HFF-Myc (cell line): ENCODE measurements at regions not wholly inside any gene's neighbourhood (a gene's known extent, or its start where the extent isn't known, plus 50 kb on each side); places are given as distances from the start of the nearest gene placed in this dataset.

Experiments used
- DNase-seq: peaks from one replicate; pipeline ENCODE4 v3.0.0-alpha.2; 2011; ENCODE audit warnings: low read depth; ENCODE audit errors: extremely low read depth
- H3K4me3 ChIP-seq: replicated peaks from 2 replicates; pipeline ENCODE4 v1.5.1; 2011; ENCODE audit warnings: low read depth, mild to moderate bottlenecking, control low read depth, low read length
- CTCF ChIP-seq: IDR thresholded peaks from 2 replicates; pipeline ENCODE4 v1.5.1; 2012; ENCODE audit warnings: mild to moderate bottlenecking, low read depth, low read length, control low read depth; ENCODE audit errors: missing control alignments

- TF ChIP-seq CTCF, result no peak
- no peak for DNase-seq
- H3K4me3 ChIP-seq, result no peak overlapping the region
Observed at GRCh38 chr10:131843881-131844284, 56.9 kb upstream of the PPP2R2D start.

DNA sequence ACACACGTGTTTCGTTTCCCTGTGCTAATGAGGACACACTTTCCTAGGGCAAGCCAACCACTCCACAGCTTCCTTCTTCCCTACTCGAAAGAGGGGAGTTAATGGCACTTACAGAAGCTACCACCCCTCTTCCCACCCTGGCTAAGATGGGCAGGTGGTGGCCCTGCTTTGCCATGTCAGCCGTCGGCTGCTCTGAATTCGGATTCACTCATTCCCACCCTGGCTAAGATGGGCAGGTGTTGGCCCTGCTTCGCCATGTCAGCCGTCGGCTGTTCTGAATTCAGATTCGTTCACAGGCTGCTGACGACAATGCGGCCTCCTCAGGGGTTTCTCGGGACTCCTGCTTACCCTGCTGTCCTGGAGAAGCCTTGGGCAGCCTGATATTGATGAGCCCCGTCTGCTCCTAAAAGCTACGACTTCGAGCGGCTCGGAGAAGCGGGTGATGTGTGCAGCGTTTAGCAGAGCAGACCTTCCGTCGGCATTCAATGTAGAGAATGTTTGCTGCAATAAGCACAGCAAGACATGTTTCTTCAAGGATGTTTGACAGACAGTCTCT lies 56.2 kb upstream of the PPP2R2D start:
- H3K4me3 ChIP-seq, result no peak overlapping the region
- no peak for DNase-seq
- no peak for TF ChIP-seq CTCF

- no peak for TF ChIP-seq CTCF
- DNase-seq, result no peak
- H3K4me3 ChIP-seq, result no peak overlapping the region
Observed at GRCh38 chr10:131845505-131846239, 55.1 kb upstream of the PPP2R2D start.

GRCh38 chr10:131846240-131847101 lies 54.3 kb upstream of the PPP2R2D start:
- no peak for DNase-seq
- H3K4me3 ChIP-seq, result no peak overlapping the region

GRCh38 chr10:131847241-131847783 lies 53.5 kb upstream of the PPP2R2D start:
- DNase-seq, result no peak
- no peak for TF ChIP-seq CTCF
- no peak overlapping the region for H3K4me3 ChIP-seq

More at GRCh38 chr10:131846240-131847101, 54.3 kb upstream of the PPP2R2D start:
- no peak for TF ChIP-seq CTCF

- no peak overlapping the region for H3K4me3 ChIP-seq
- DNase-seq, result no peak
- no peak for TF ChIP-seq CTCF
Observed at GRCh38 chr10:131848296-131848695, 52.5 kb upstream of the PPP2R2D start.
